CMK (cell line): ENCODE measurements at regions not wholly inside any gene's neighbourhood (a gene's known extent, or its start where the extent isn't known, plus 50 kb on each side); places are given as distances from the start of the nearest gene placed in this dataset.
"Not testable (repeated sequence)": the region's sequence is repeated elsewhere in the genome, so short reads cannot be mapped to it uniquely, and the experiment has no call there.

Experiments used
- DNase-seq: peaks from one replicate; pipeline ENCODE4 v3.0.0-alpha.2; 2010; ENCODE audit warnings: low read depth

DNA sequence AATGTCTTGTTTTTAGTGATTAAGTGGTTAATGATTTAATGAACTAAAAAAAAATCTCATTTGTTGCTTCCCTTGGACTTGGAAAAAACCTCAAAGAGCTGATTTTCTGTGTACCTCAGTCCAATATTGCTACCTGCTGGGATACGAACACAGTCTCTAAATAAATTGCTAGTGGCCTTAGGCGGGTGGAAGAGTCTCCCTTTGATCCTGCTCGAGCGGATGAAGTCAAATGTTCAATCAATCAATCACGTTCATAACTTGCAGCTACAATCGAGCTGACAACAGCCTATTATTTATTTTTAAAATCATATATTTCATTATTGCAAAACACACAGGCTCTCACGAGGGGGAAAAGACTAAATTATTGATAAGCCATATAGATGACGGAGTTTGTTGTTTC lies 57.3 kb upstream of the HABP2 start:
- DNase-seq, result no peak

DNA sequence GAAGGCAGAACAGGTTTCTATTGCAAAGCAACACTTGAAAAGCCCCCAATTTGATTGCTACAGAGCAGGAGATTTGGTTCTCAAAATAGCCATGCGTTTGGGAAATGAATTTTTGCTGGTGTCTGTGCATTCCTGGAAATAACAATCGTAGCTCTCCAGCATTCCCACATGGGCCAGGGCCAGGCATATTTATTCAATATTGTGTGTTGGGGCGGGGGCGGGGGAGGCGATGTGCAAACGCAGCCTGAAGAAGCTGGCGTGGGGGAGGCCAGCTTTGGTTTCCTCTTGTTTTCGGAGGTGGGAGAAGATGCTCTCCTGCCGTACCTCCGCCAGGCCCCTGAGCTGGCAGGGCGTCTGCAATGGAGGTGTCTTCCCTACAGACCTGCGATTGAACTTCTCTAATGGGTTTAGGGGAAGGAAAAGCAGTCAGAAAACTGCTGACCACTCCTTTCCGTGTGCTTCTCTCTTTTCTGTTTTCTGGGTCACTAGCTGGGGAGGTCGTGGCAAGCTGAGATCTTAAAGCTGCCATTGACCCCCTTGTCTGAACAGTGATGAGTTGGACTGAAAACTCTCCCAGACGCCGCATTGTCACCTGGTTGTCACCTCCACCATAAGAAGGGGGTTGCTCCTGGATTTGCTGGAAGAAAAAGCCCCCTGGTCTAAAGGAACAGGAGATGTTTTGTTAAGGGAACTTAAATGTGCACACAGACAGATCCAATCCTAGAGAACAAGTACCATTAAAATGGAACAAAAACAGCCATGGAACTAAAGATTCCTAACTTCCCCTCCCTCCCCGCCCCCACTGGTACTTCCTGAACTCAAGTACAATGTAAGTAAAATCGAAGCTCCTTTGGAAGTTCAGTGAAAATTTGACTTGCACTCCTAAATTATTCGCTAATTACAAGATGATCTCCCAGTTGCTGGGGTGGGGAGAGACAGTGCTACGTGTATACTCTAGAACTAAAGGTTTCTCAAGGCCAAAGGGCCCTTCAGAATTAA lies 56.4 kb upstream of the HABP2 start:
- no peak for DNase-seq

DNA sequence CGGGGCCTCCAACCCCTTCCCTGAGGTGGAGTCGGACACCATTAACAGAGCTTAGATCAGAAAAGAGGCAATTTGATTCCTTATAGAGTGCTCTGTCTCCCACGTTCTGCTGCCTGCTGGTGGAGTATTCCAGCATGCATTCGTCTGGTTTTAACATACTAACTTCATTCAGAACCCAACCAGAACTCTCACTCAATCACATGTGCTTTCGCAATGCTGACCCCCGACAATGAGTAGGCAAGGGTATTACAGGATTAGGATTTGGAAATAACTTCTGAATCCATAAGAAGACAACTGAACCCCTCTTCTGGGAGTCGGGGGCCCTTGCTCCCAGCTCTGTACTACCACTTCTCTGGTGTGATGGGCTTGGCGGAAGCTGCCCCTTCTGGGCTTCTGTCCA lies 55.7 kb upstream of the HABP2 start:
- no peak for DNase-seq

DNA sequence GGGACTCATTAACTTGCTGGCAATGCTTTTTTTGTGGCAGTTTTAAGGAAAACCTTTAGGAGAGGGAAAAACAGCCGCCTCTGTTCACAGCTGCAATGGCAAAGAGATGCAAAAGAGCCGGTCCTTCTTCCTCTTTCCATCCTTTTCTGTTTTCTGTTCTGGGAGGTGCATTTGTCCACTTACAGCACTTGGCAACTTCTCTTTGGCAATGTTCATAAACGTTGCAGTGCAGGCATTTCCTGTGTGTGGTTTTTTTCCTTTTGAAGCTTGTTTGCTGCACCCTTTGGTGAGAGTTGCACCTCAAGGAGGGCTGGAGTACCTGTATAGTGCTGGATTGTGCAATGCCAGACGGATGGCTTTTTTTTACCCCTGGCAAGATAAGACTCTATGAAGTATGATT lies 53.9 kb upstream of the HABP2 start:
- DNase-seq, result no peak

DNA sequence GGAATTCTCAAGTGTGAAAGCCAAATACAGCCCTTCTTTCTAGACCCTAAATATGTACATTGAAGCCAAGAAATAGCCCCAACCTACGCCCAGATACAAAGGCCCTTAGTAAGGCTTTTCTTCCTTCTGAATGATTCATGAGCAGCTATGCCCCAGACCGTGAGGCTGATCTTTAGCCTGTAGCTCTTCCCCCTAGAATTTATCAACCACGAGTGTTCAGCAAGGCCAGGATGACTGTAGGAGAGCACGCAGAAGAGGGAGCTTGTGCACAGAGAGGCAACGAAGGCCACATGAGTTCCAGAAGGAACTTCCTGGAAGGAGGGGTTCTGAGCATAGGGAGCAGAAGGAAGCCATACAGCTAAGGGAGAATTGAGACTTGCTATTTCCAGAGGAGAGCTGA lies 53.0 kb upstream of the HABP2 start:
- no peak for DNase-seq

DNA sequence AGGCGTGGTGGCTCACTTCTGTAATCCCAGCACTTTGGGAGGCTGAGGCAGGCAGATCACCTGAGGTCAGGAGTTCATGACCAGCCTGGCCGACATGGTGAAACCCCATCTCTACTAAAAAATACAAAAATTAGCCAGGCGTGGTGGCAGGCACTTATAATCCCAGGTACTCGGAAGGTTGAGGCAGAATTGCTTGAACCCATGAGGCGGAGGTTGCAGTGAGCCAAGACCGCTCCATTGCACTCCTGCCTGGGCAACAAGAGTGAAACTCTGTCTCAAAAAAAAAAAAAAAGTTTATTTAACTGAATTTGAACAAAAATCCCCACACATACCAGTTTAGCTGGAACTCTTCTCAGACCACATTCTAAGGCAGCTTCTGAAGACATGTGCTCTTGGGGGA lies 51.8 kb upstream of the HABP2 start:
- not testable (repeated sequence) for DNase-seq
